Spleen (tissue), 7 donors: ENCODE measurements at regions not wholly inside any gene's neighbourhood (a gene's known extent, or its start where the extent isn't known, plus 50 kb on each side); places are given as distances from the start of the nearest gene placed in this dataset.

Experiments used
- POLR2AphosphoS5 ChIP-seq, 3 donors: sonication (generic); formaldehyde crosslinking; IDR thresholded peaks; one replicate each; pipeline ENCODE4 v1.5.1; 2017; ENCODE audit warnings: antibody characterized with exemption in 3 of 3
- TF ChIP-seq, protein P1 (sequence below), 11 experiments: fragments of 200-600 bp in 7 of 11; fragments of 450-650 bp in 4 of 11; sonication (generic) in 4 of 11; IDR thresholded peaks in 8 of 11; conservative IDR thresholded peaks in 3 of 11; 1 replicate in 7 of 11; 2 replicates in 4 of 11; pipeline versions ENCODE4 v1.4.0 to v1.8.0; 2016 to 2021; ENCODE audit warnings: antibody characterized with exemption in 11 of 11, inconsistent platforms in 4 of 11, mild to moderate bottlenecking in 1 of 11
- donor health status: DM: no; HTN: no; CAD: no; lungs with moderate emphysema.
- donor health status: DM: no; HTN: no; CAD: no.
- donor health status: DM: no; HTN: no; CAD: no.

DNA sequence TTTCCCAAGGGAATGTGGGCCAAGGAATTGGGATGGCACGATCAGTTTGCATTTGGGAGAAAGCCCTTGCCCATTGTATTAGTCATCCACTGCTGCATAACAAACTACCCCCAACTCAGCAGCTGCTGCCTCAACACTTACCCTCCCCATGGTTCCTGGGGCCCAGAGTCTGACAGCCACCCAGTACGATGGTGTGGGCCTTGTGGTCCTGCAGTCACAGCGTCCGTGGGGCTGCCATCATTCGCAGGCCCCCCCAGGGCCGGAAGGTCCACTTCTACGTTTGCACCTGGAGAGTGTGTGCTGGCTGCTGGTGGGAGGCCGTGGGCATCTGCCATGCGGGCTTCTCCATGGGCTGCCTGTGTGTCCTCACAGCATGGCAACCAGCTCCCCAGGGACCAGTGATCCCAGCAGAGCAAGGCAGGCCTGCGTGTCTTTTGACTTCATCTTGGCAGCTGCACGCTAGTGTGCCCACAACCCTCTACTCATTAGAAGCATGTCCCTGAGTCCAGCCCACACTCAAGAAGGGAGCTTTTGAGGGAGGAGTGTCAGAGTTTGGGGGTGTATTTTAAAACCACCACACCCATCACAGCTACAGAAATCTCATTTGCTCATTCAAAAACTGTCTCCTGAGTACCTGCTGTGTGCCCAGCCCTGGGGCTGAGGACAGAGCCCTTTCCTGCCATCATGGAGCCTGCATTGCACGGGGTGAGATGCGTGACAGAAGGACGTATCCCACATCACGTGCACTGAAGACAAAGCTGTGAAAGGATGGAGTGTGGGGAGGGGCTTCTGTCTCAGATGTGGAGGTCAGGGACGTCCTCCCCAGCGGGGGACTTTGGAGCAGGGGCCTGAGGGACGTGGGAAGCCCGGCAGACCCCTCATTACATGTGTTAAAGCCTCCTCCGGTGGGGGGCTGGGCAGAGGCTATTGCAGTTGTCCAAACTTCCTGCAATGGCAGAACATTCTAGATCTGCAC lies 185.0 kb upstream of the ZNF469 start:
- TF ChIP-seq, protein P1, sequence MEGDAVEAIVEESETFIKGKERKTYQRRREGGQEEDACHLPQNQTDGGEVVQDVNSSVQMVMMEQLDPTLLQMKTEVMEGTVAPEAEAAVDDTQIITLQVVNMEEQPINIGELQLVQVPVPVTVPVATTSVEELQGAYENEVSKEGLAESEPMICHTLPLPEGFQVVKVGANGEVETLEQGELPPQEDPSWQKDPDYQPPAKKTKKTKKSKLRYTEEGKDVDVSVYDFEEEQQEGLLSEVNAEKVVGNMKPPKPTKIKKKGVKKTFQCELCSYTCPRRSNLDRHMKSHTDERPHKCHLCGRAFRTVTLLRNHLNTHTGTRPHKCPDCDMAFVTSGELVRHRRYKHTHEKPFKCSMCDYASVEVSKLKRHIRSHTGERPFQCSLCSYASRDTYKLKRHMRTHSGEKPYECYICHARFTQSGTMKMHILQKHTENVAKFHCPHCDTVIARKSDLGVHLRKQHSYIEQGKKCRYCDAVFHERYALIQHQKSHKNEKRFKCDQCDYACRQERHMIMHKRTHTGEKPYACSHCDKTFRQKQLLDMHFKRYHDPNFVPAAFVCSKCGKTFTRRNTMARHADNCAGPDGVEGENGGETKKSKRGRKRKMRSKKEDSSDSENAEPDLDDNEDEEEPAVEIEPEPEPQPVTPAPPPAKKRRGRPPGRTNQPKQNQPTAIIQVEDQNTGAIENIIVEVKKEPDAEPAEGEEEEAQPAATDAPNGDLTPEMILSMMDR (IDR thresholded peaks at IDR 0.05 in 8 of 11, conservative IDR thresholded peaks at IDR 0.05 in 3 of 11) = no peak
- TF ChIP-seq POLR2AphosphoS5 (IDR thresholded peaks at IDR 0.05) = no peak
